ENCODE measurements at regions not wholly inside any gene's neighbourhood (a gene's known extent, or its start where the extent isn't known, plus 50 kb on each side); places are given as distances from the start of the nearest gene placed in this dataset.
A peak's percentile ranks its signal among the peaks of the same experiment; 100 is the strongest.

- WGBS, 3 donors, result 82 to 83% (median 82%) methylated on average over 1 of the region's 1 CpG
- intact Hi-C loops (cut with DNase I), result no loop called here
These were observed 227.4 kb upstream of the ANKRD50 start for GRCh38 chr4:124939908-124940307.

GRCh38 chr4:124938836-124939235 lies 226.3 kb upstream of the ANKRD50 start:
- H3K4me3 ChIP-seq, result no peak overlapping the region
- H3K9me3 ChIP-seq, result no peaks in the 10 kb centered on the region
- H3K4me1 ChIP-seq (ENCODE audit: insufficient read depth), result no peaks in the 10 kb centered on the region
- H3K27me3 ChIP-seq, result no peaks in the 10 kb centered on the region
- no peak overlapping the region for H3K27ac ChIP-seq
- intact Hi-C loops (cut with DNase I), result no loop called here
- no peaks in the 10 kb centered on the region for H3K36me3 ChIP-seq
- DNase-seq, result no peak
- no peak for TF ChIP-seq POLR2A (IDR thresholded peaks at IDR 0.05)
- no peak for TF ChIP-seq CTCF (IDR thresholded peaks at IDR 0.05)
- TF ChIP-seq EP300 (IDR thresholded peaks at IDR 0.05), result no peak
- WGBS, 3 donors, result 95 to 100% (median 98%) methylated on average over 1 of the region's 1 CpG

More at GRCh38 chr4:124939908-124940307, 227.4 kb upstream of the ANKRD50 start:
- Histone ChIP-seq H3K4me3 (no peak overlapping the region), H3K27ac (no peak overlapping the region), H3K4me1 (ENCODE audit: insufficient read depth) (no peaks in the 10 kb centered on the region), H3K27me3 (no peaks in the 10 kb centered on the region), H3K9me3 (no peaks in the 10 kb centered on the region), H3K36me3 (no peaks in the 10 kb centered on the region)
- TF ChIP-seq POLR2A (IDR thresholded peaks at IDR 0.05), result no peak
- TF ChIP-seq EP300 (IDR thresholded peaks at IDR 0.05), result no peak
- TF ChIP-seq CTCF (IDR thresholded peaks at IDR 0.05), result no peak
- no peak for DNase-seq

- TF ChIP-seq EP300 (IDR thresholded peaks at IDR 0.05) (no peak), POLR2A (IDR thresholded peaks at IDR 0.05) (no peak), CTCF (IDR thresholded peaks at IDR 0.05) (no peak)
- no peak overlapping the region for H3K4me3 ChIP-seq
- intact Hi-C loops (cut with DNase I), result no loop called here
- no peaks in the 10 kb centered on the region for H3K9me3 ChIP-seq
- WGBS, 3 donors, result 70 to 80% (median 77%) methylated on average over 5 of the region's 5 CpGs
- H3K27ac ChIP-seq, result no peak overlapping the region
- H3K36me3 ChIP-seq, result no peaks in the 10 kb centered on the region
- DNase-seq, result no peak
- no peaks in the 10 kb centered on the region for H3K4me1 ChIP-seq (ENCODE audit: insufficient read depth)
- H3K27me3 ChIP-seq, result no peaks in the 10 kb centered on the region
These were observed 225.5 kb upstream of the ANKRD50 start for GRCh38 chr4:124937993-124938392.

- 2 to 7% (median 7%) methylated on average over 4 of the region's 4 CpGs for WGBS, 3 donors
- DNase-seq, result peak in 3 of 5 donors; percentile 10 to 32 (median 17)
- H3K4me3 ChIP-seq, result no peak overlapping the region
- no peaks in the 10 kb centered on the region for H3K4me1 ChIP-seq (ENCODE audit: insufficient read depth)
- intact Hi-C loops (cut with DNase I), result no loop called here
- no peaks in the 10 kb centered on the region for H3K36me3 ChIP-seq
- TF ChIP-seq POLR2A (IDR thresholded peaks at IDR 0.05) (no peak), EP300 (IDR thresholded peaks at IDR 0.05) (no peak), CTCF (IDR thresholded peaks at IDR 0.05) (no peak)
- H3K9me3 ChIP-seq, result no peaks in the 10 kb centered on the region
- H3K27ac ChIP-seq, result no peak overlapping the region
- H3K27me3 ChIP-seq, result no peaks in the 10 kb centered on the region
These were observed 223.9 kb upstream of the ANKRD50 start for GRCh38 chr4:124936427-124936826.

- DNase-seq, result no peak
- intact Hi-C loops (cut with DNase I), result no loop called here
- TF ChIP-seq EP300 (IDR thresholded peaks at IDR 0.05) (no peak), POLR2A (IDR thresholded peaks at IDR 0.05) (no peak), CTCF (IDR thresholded peaks at IDR 0.05) (no peak)
These were observed 222.4 kb upstream of the ANKRD50 start for GRCh38 chr4:124934916-124935315.

More at GRCh38 chr4:124934916-124935315, 222.4 kb upstream of the ANKRD50 start:
- Histone ChIP-seq H3K4me1 (ENCODE audit: insufficient read depth) (peaks cover 2% of the 10 kb centered on the region), H3K27ac (no peak overlapping the region), H3K9me3 (no peaks in the 10 kb centered on the region), H3K27me3 (no peaks in the 10 kb centered on the region), H3K36me3 (no peaks in the 10 kb centered on the region), H3K4me3 (no peak overlapping the region)
